ENCODE measurements at regions not wholly inside any gene's neighbourhood (a gene's known extent, or its start where the extent isn't known, plus 50 kb on each side); places are given as distances from the start of the nearest gene placed in this dataset.

DNA sequence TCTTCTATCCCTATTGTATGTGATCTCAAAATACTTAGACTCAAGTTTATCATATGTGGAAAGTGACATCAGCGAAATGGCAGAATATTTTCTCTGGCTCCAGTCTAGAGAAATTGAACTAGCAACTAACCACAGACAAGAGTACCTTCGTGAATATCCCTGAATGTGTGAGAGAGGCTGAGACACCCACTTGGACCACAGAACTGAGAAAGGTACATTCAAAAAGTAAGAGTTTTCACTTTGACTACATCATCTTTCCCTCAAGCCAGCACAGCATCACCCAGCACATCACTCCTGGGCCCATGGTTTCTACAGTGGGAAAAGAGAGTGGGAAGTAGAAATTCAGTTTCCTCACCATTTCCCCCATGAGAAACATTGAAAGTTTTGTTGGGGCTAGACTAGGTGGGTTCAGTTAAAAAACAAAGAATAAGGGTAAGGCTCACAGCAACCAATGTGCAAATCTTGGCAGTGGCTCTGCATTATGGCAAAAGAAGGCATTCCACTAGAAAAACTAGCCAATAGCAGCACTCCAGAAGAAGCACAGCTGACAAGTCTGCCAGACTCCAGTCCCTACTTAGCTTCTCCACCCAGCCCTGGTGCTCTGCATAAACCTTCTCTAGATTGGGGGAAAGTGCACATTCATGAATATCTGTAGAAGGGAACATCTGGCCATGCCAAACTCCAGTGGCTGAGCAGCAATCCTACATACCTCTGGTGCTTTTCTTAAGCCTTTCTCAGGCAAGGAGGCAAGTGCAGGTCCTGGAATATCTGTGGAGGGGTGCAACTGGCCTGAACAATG is 225.6 kb upstream of the VLDLR start (continued):
- TF ChIP-seq E4F1 (IDR thresholded peaks at IDR 0.05; ENCODE audit: borderline replicate concordance, partially characterized antibody) (no peak), SUPT20H (IDR thresholded peaks at IDR 0.05; ENCODE audit: borderline replicate concordance, control insufficient read depth, low read depth, low read length) (no peak)

DNA sequence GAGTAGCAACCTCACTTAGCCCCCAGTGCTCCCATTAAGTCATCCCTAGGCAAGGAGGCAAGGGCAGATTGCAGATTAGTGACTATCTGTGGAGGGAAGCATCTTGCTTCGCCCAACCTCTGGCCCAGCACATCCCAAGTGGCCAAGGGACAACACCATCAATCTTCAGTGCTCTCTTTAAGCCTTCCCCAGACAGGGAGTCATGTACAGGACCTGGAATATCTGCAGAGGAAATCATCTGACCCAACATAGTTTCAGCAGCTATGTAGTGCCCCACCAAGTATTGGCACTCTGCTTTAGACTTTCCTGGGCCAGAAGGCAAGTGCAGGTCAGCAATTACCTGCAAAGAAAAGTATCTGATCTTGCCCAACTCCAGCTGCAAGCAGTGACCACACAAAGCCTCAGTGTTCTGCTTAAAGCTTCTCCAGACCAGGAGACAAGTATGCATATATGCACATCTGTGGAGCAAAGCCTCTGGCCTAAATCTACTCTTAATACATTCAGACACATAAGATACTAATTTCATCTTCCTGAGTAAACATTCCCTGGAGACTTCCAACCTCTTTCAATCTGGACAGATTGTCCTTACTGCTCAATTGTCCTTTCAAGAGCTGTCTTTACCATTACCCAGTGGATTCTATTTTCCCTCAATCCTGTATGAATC is 224.8 kb upstream of the VLDLR start:
- Histone ChIP-seq H3K9me3 (replicated peaks; ENCODE audit: control insufficient read depth, insufficient read depth, low read length) (no peaks in the 10 kb centered on the region), H3K4me2 (ENCODE audit: control insufficient read depth, insufficient read depth) (no peak overlapping the region), H4K20me1 (ENCODE audit: control insufficient read depth, insufficient read depth) (no peaks in the 10 kb centered on the region), H3K9ac (ENCODE audit: control insufficient read depth, insufficient read depth, low read length) (no peak overlapping the region), H3K27me3 (replicated peaks in 1 of 2; ENCODE audit: control insufficient read depth in 2 of 2, insufficient read depth in 2 of 2, low read length in 1 of 2) (no peaks in the 10 kb centered on the region; a peak in 1 of 4 replicates), H3K4me3 (no peak overlapping the region), H3K36me3 (ENCODE audit: control insufficient read depth in 2 of 2, insufficient read depth in 2 of 2, low read length in 1 of 2) (no peaks in the 10 kb centered on the region), H3K4me1 (ENCODE audit: control insufficient read depth, insufficient read depth, low read length) (no peaks in the 10 kb centered on the region), H3K27ac (ENCODE audit: control insufficient read depth, insufficient read depth) (no peak overlapping the region), H3K79me2 (ENCODE audit: control insufficient read depth, insufficient read depth, low read length) (no peaks in the 10 kb centered on the region), H2AFZ (ENCODE audit: control insufficient read depth, low read depth, low read length) (no peak overlapping the region)
- no peak for FAIRE-seq
- POLR2A ChIA-PET: no interaction called here
- SMC1A ChIA-PET (ENCODE audit: uncharacterized antibody, unreplicated experiment): no interaction called here
- in situ Hi-C loops (cut with MboI) (no loop called here), intact Hi-C loops (cut with micrococcal nuclease; ENCODE audit: unreplicated experiment) (no loop called here)
- RAD21 ChIA-PET (ENCODE audit: unreplicated experiment): no interaction called here
- WGBS (ENCODE audit: insufficient coverage, insufficient replicate concordance, low lambda C conversion rate, missing lambda C conversion rate): 0% methylated on average over 1 of the region's 1 CpG
- no peak for ATAC-seq
- BruUV-seq (replicated peaks): no TSS peak
- CTCF ChIA-PET: no interaction called here
- no peak for DNase-seq (ENCODE audit: low read depth, low spot score)
- no peak for TF ChIP-seq RUNX3 (IDR thresholded peaks at IDR 0.05; ENCODE audit: low read length)
- TF ChIP-seq, protein P1, sequence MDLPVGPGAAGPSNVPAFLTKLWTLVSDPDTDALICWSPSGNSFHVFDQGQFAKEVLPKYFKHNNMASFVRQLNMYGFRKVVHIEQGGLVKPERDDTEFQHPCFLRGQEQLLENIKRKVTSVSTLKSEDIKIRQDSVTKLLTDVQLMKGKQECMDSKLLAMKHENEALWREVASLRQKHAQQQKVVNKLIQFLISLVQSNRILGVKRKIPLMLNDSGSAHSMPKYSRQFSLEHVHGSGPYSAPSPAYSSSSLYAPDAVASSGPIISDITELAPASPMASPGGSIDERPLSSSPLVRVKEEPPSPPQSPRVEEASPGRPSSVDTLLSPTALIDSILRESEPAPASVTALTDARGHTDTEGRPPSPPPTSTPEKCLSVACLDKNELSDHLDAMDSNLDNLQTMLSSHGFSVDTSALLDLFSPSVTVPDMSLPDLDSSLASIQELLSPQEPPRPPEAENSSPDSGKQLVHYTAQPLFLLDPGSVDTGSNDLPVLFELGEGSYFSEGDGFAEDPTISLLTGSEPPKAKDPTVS (IDR thresholded peaks at IDR 0.05; ENCODE audit: low read depth, low read length): no peak
- TF ChIP-seq RELA (IDR thresholded peaks at IDR 0.05; ENCODE audit: borderline replicate concordance, partially characterized antibody): no peak
- no peak for TF ChIP-seq EGR1 (IDR thresholded peaks at IDR 0.05; ENCODE audit: borderline replicate concordance in 1 of 2, low read depth in 2 of 2, low read length in 2 of 2)
- TF ChIP-seq, protein P2, sequence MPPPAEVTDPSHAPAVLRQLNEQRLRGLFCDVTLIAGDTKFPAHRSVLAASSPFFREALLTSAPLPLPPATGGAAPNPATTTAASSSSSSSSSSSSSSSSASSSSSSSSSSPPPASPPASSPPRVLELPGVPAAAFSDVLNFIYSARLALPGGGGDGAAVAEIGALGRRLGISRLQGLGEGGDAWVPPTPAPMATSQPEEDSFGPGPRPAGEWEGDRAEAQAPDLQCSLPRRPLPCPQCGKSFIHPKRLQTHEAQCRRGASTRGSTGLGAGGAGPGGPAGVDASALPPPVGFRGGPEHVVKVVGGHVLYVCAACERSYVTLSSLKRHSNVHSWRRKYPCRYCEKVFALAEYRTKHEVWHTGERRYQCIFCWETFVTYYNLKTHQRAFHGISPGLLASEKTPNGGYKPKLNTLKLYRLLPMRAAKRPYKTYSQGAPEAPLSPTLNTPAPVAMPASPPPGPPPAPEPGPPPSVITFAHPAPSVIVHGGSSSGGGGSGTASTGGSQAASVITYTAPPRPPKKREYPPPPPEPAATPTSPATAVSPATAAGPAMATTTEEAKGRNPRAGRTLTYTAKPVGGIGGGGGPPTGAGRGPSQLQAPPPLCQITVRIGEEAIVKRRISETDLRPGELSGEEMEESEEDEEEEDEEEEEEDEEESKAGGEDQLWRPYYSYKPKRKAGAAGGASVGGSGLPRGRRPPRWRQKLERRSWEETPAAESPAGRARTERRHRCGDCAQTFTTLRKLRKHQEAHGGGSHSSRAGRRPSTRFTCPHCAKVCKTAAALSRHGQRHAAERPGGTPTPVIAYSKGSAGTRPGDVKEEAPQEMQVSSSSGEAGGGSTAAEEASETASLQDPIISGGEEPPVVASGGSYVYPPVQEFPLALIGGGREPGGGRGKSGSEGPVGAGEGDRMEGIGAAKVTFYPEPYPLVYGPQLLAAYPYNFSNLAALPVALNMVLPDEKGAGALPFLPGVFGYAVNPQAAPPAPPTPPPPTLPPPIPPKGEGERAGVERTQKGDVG (CRISPR knock-in tag; IDR thresholded peaks at IDR 0.05): no peak
- no peak for TF ChIP-seq ZBED1 (IDR thresholded peaks at IDR 0.05; ENCODE audit: borderline replicate concordance)
- no peak for TF ChIP-seq KDM1A (IDR thresholded peaks at IDR 0.05; ENCODE audit: borderline replicate concordance)
- no peak for TF ChIP-seq BACH1 (IDR thresholded peaks at IDR 0.05; ENCODE audit: borderline replicate concordance)
- TF ChIP-seq E4F1 (IDR thresholded peaks at IDR 0.05; ENCODE audit: borderline replicate concordance, partially characterized antibody): no peak
